ENCODE measurements at regions not wholly inside any gene's neighbourhood (a gene's known extent, or its start where the extent isn't known, plus 50 kb on each side); places are given as distances from the start of the nearest gene placed in this dataset.

GRCh38 chr9:26483991-26484390 lies 408.6 kb downstream of the CAAP1 start:
- no peaks in the 10 kb centered on the region for H3K4me1 ChIP-seq (ENCODE audit: control insufficient read depth in 1 of 2, insufficient read depth in 2 of 2, low read length in 2 of 2)
- H3K27ac ChIP-seq (ENCODE audit: low read depth, low read length): no peak overlapping the region
- no peaks in the 10 kb centered on the region for H3K9me3 ChIP-seq (ENCODE audit: control insufficient read depth in 1 of 2, low read length in 2 of 2)
- H3K27me3 ChIP-seq (ENCODE audit: control insufficient read depth in 1 of 2, insufficient read depth in 2 of 2, low read length in 2 of 2): no peaks in the 10 kb centered on the region
- no peaks in the 10 kb centered on the region for H3K36me3 ChIP-seq (ENCODE audit: control insufficient read depth in 1 of 2, insufficient read depth in 2 of 2, low read length in 2 of 2)
- H3K4me3 ChIP-seq (ENCODE audit: low read depth in 1 of 2, low read length in 2 of 2): no peak overlapping the region
- H3K9ac ChIP-seq (ENCODE audit: low read depth in 1 of 2, low read length in 2 of 2): no peak overlapping the region

GRCh38 chr9:26477963-26478362 lies 414.6 kb downstream of the CAAP1 start:
- no peak overlapping the region for H3K9ac ChIP-seq (ENCODE audit: low read depth in 1 of 2, low read length in 2 of 2)
- no peak overlapping the region for H3K4me3 ChIP-seq (ENCODE audit: low read depth in 1 of 2, low read length in 2 of 2)
- no peaks in the 10 kb centered on the region for H3K9me3 ChIP-seq (ENCODE audit: control insufficient read depth in 1 of 2, low read length in 2 of 2)
- H3K27ac ChIP-seq (ENCODE audit: low read depth, low read length): no peak overlapping the region
- no peaks in the 10 kb centered on the region for H3K27me3 ChIP-seq (ENCODE audit: control insufficient read depth in 1 of 2, insufficient read depth in 2 of 2, low read length in 2 of 2)
- no peaks in the 10 kb centered on the region for H3K36me3 ChIP-seq (ENCODE audit: control insufficient read depth in 1 of 2, insufficient read depth in 2 of 2, low read length in 2 of 2)
- no peaks in the 10 kb centered on the region for H3K4me1 ChIP-seq (ENCODE audit: control insufficient read depth in 1 of 2, insufficient read depth in 2 of 2, low read length in 2 of 2)

GRCh38 chr9:26471261-26471660 lies 421.3 kb downstream of the CAAP1 start:
- H3K36me3 ChIP-seq (ENCODE audit: control insufficient read depth in 1 of 2, insufficient read depth in 2 of 2, low read length in 2 of 2): no peaks in the 10 kb centered on the region
- H3K27ac ChIP-seq (ENCODE audit: low read depth, low read length): no peak overlapping the region
- H3K4me1 ChIP-seq (ENCODE audit: control insufficient read depth in 1 of 2, insufficient read depth in 2 of 2, low read length in 2 of 2): no peaks in the 10 kb centered on the region
- H3K9me3 ChIP-seq (ENCODE audit: control insufficient read depth in 1 of 2, low read length in 2 of 2): no peaks in the 10 kb centered on the region
- H3K9ac ChIP-seq (ENCODE audit: low read depth in 1 of 2, low read length in 2 of 2): no peak overlapping the region
- no peak overlapping the region for H3K4me3 ChIP-seq (ENCODE audit: low read depth in 1 of 2, low read length in 2 of 2)
- H3K27me3 ChIP-seq (ENCODE audit: control insufficient read depth in 1 of 2, insufficient read depth in 2 of 2, low read length in 2 of 2): no peaks in the 10 kb centered on the region

- H3K27me3 ChIP-seq (ENCODE audit: control insufficient read depth in 1 of 2, insufficient read depth in 2 of 2, low read length in 2 of 2): no peaks in the 10 kb centered on the region
- no peak overlapping the region for H3K27ac ChIP-seq (ENCODE audit: low read depth, low read length)
- no peaks in the 10 kb centered on the region for H3K36me3 ChIP-seq (ENCODE audit: control insufficient read depth in 1 of 2, insufficient read depth in 2 of 2, low read length in 2 of 2)
- H3K9me3 ChIP-seq (ENCODE audit: control insufficient read depth in 1 of 2, low read length in 2 of 2): no peaks in the 10 kb centered on the region
- no peak overlapping the region for H3K9ac ChIP-seq (ENCODE audit: low read depth in 1 of 2, low read length in 2 of 2)
- no peaks in the 10 kb centered on the region for H3K4me1 ChIP-seq (ENCODE audit: control insufficient read depth in 1 of 2, insufficient read depth in 2 of 2, low read length in 2 of 2)
- H3K4me3 ChIP-seq (ENCODE audit: low read depth in 1 of 2, low read length in 2 of 2): no peak overlapping the region
These were observed 422.3 kb downstream of the CAAP1 start for GRCh38 chr9:26470284-26470683.

GRCh38 chr9:26463837-26464236 lies 428.8 kb downstream of the CAAP1 start:
- Histone ChIP-seq H3K9ac (ENCODE audit: low read depth in 1 of 2, low read length in 2 of 2) (no peak overlapping the region), H3K36me3 (ENCODE audit: control insufficient read depth in 1 of 2, insufficient read depth in 2 of 2, low read length in 2 of 2) (no peaks in the 10 kb centered on the region), H3K4me3 (ENCODE audit: low read depth in 1 of 2, low read length in 2 of 2) (no peak overlapping the region), H3K27me3 (ENCODE audit: control insufficient read depth in 1 of 2, insufficient read depth in 2 of 2, low read length in 2 of 2) (no peaks in the 10 kb centered on the region), H3K4me1 (ENCODE audit: control insufficient read depth in 1 of 2, insufficient read depth in 2 of 2, low read length in 2 of 2) (no peaks in the 10 kb centered on the region), H3K27ac (ENCODE audit: low read depth, low read length) (no peak overlapping the region), H3K9me3 (ENCODE audit: control insufficient read depth in 1 of 2, low read length in 2 of 2) (no peaks in the 10 kb centered on the region)

- Histone ChIP-seq H3K27me3 (ENCODE audit: control insufficient read depth in 1 of 2, insufficient read depth in 2 of 2, low read length in 2 of 2) (no peaks in the 10 kb centered on the region), H3K36me3 (ENCODE audit: control insufficient read depth in 1 of 2, insufficient read depth in 2 of 2, low read length in 2 of 2) (no peaks in the 10 kb centered on the region), H3K9me3 (ENCODE audit: control insufficient read depth in 1 of 2, low read length in 2 of 2) (no peaks in the 10 kb centered on the region), H3K4me1 (ENCODE audit: control insufficient read depth in 1 of 2, insufficient read depth in 2 of 2, low read length in 2 of 2) (no peaks in the 10 kb centered on the region), H3K9ac (ENCODE audit: low read depth in 1 of 2, low read length in 2 of 2) (no peak overlapping the region), H3K27ac (ENCODE audit: low read depth, low read length) (no peak overlapping the region), H3K4me3 (ENCODE audit: low read depth in 1 of 2, low read length in 2 of 2) (no peak overlapping the region)
These were observed 429.9 kb downstream of the CAAP1 start for GRCh38 chr9:26462751-26463150.

GRCh38 chr9:26462213-26462612 lies 430.4 kb downstream of the CAAP1 start:
- Histone ChIP-seq H3K27me3 (ENCODE audit: control insufficient read depth in 1 of 2, insufficient read depth in 2 of 2, low read length in 2 of 2) (no peaks in the 10 kb centered on the region), H3K4me1 (ENCODE audit: control insufficient read depth in 1 of 2, insufficient read depth in 2 of 2, low read length in 2 of 2) (no peaks in the 10 kb centered on the region), H3K27ac (ENCODE audit: low read depth, low read length) (no peak overlapping the region), H3K4me3 (ENCODE audit: low read depth in 1 of 2, low read length in 2 of 2) (no peak overlapping the region), H3K9ac (ENCODE audit: low read depth in 1 of 2, low read length in 2 of 2) (no peak overlapping the region), H3K36me3 (ENCODE audit: control insufficient read depth in 1 of 2, insufficient read depth in 2 of 2, low read length in 2 of 2) (no peaks in the 10 kb centered on the region), H3K9me3 (ENCODE audit: control insufficient read depth in 1 of 2, low read length in 2 of 2) (peaks cover 0 to under 1% of the 10 kb centered on the region in 2 donors)

- no peaks in the 10 kb centered on the region for H3K4me1 ChIP-seq (ENCODE audit: control insufficient read depth in 1 of 2, insufficient read depth in 2 of 2, low read length in 2 of 2)
- no peak overlapping the region for H3K4me3 ChIP-seq (ENCODE audit: low read depth in 1 of 2, low read length in 2 of 2)
- H3K9ac ChIP-seq (ENCODE audit: low read depth in 1 of 2, low read length in 2 of 2): no peak overlapping the region
- no peak overlapping the region for H3K27ac ChIP-seq (ENCODE audit: low read depth, low read length)
- H3K9me3 ChIP-seq (ENCODE audit: control insufficient read depth in 1 of 2, low read length in 2 of 2): peaks cover 0 to 2% of the 10 kb centered on the region in 2 donors
- H3K27me3 ChIP-seq (ENCODE audit: control insufficient read depth in 1 of 2, insufficient read depth in 2 of 2, low read length in 2 of 2): no peaks in the 10 kb centered on the region
- no peaks in the 10 kb centered on the region for H3K36me3 ChIP-seq (ENCODE audit: control insufficient read depth in 1 of 2, insufficient read depth in 2 of 2, low read length in 2 of 2)
These were observed 432.0 kb downstream of the CAAP1 start for GRCh38 chr9:26460624-26461023.

- peaks cover 0 to 2% of the 10 kb centered on the region in 2 donors for H3K9me3 ChIP-seq (ENCODE audit: control insufficient read depth in 1 of 2, low read length in 2 of 2)
- no peak overlapping the region for H3K9ac ChIP-seq (ENCODE audit: low read depth in 1 of 2, low read length in 2 of 2)
- H3K27ac ChIP-seq (ENCODE audit: low read depth, low read length): no peak overlapping the region
- no peak overlapping the region for H3K4me3 ChIP-seq (ENCODE audit: low read depth in 1 of 2, low read length in 2 of 2)
- H3K36me3 ChIP-seq (ENCODE audit: control insufficient read depth in 1 of 2, insufficient read depth in 2 of 2, low read length in 2 of 2): no peaks in the 10 kb centered on the region
- no peaks in the 10 kb centered on the region for H3K4me1 ChIP-seq (ENCODE audit: control insufficient read depth in 1 of 2, insufficient read depth in 2 of 2, low read length in 2 of 2)
- H3K27me3 ChIP-seq (ENCODE audit: control insufficient read depth in 1 of 2, insufficient read depth in 2 of 2, low read length in 2 of 2): no peaks in the 10 kb centered on the region
These were observed 432.6 kb downstream of the CAAP1 start for GRCh38 chr9:26459959-26460358.

GRCh38 chr9:26458054-26458453 lies 434.5 kb downstream of the CAAP1 start:
- Histone ChIP-seq H3K27ac (ENCODE audit: low read depth, low read length) (no peak overlapping the region), H3K4me1 (ENCODE audit: control insufficient read depth in 1 of 2, insufficient read depth in 2 of 2, low read length in 2 of 2) (no peaks in the 10 kb centered on the region), H3K4me3 (ENCODE audit: low read depth in 1 of 2, low read length in 2 of 2) (no peak overlapping the region), H3K9ac (ENCODE audit: low read depth in 1 of 2, low read length in 2 of 2) (no peak overlapping the region), H3K9me3 (ENCODE audit: control insufficient read depth in 1 of 2, low read length in 2 of 2) (peaks cover 0 to 2% of the 10 kb centered on the region in 2 donors), H3K36me3 (ENCODE audit: control insufficient read depth in 1 of 2, insufficient read depth in 2 of 2, low read length in 2 of 2) (no peaks in the 10 kb centered on the region), H3K27me3 (ENCODE audit: control insufficient read depth in 1 of 2, insufficient read depth in 2 of 2, low read length in 2 of 2) (no peaks in the 10 kb centered on the region)

GRCh38 chr9:26457151-26457550 lies 435.5 kb downstream of the CAAP1 start:
- Histone ChIP-seq H3K27me3 (ENCODE audit: control insufficient read depth in 1 of 2, insufficient read depth in 2 of 2, low read length in 2 of 2) (no peaks in the 10 kb centered on the region), H3K4me3 (ENCODE audit: low read depth in 1 of 2, low read length in 2 of 2) (no peak overlapping the region), H3K27ac (ENCODE audit: low read depth, low read length) (no peak overlapping the region), H3K9me3 (ENCODE audit: control insufficient read depth in 1 of 2, low read length in 2 of 2) (peaks cover 0 to 2% of the 10 kb centered on the region in 2 donors), H3K9ac (ENCODE audit: low read depth in 1 of 2, low read length in 2 of 2) (no peak overlapping the region), H3K36me3 (ENCODE audit: control insufficient read depth in 1 of 2, insufficient read depth in 2 of 2, low read length in 2 of 2) (no peaks in the 10 kb centered on the region), H3K4me1 (ENCODE audit: control insufficient read depth in 1 of 2, insufficient read depth in 2 of 2, low read length in 2 of 2) (no peaks in the 10 kb centered on the region)

All from duodenal mucosa (tissue), 2 donors.